ENCODE measurements at regions not wholly inside any gene's neighbourhood (a gene's known extent, or its start where the extent isn't known, plus 50 kb on each side); places are given as distances from the start of the nearest gene placed in this dataset.

DNA sequence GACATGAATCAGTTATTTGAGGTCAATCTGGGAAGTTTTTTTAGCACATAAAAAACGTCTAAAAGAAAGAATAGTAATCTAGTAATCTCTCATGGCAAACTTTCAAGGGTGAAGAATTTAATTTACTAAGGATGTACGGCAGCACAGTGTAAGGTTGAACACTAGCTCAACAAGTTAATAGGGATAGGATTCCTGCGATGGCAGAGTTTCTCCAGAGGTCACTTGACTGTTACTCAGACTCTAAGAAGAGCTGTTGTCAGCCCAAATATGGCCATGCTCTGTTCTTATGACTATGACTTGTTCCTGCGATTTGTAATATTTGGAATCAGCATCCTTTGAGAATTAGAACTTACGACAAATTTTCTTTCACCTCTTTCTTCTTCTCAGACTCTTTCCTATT is 553.3 kb upstream of the TNP1 start:
- CTCF ChIA-PET (ENCODE audit: unreplicated experiment): no interaction called here
- no TSS peak for BruUV-seq (replicated peaks)
- POLR2A ChIA-PET: interaction anchor here (0.6 kb wide), 1 partner anchor 281 kb away, joined by 3 read pairs; no protein-coding TSS in a partner anchor

GRCh38 chr2:217412721-217413120 is 552.9 kb upstream of the TNP1 start:
- Histone ChIP-seq H2AFZ (ENCODE audit: low read length) (no peak overlapping the region), H3K9me3 (ENCODE audit: low read length) (no peaks in the 10 kb centered on the region), H3K4me3 (ENCODE audit: low read depth, low read length, poor library complexity, severe bottlenecking) (no peak overlapping the region), H3K36me3 (ENCODE audit: insufficient read depth, low read length) (no peaks in the 10 kb centered on the region), H3K4me1 (ENCODE audit: insufficient read depth, low read length, poor library complexity, severe bottlenecking) (no peaks in the 10 kb centered on the region), H3K9me2 (ENCODE audit: insufficient read depth, low read length) (no peaks in the 10 kb centered on the region), H4K20me1 (ENCODE audit: insufficient read depth, low read length) (no peaks in the 10 kb centered on the region), H3K27ac (ENCODE audit: low read depth, low read length, poor library complexity, severe bottlenecking) (no peak overlapping the region), H3K4me2 (ENCODE audit: low read length) (no peak overlapping the region), H3K79me2 (ENCODE audit: insufficient read depth, low read depth, low read length) (no peaks in the 10 kb centered on the region)
- intact Hi-C loops (cut with micrococcal nuclease; ENCODE audit: unreplicated experiment): no loop called here
- no peak for TF ChIP-seq EZH2phosphoT487 (IDR thresholded peaks at IDR 0.05; ENCODE audit: borderline replicate concordance, low read depth, low read length)
- TF ChIP-seq, protein P1, sequence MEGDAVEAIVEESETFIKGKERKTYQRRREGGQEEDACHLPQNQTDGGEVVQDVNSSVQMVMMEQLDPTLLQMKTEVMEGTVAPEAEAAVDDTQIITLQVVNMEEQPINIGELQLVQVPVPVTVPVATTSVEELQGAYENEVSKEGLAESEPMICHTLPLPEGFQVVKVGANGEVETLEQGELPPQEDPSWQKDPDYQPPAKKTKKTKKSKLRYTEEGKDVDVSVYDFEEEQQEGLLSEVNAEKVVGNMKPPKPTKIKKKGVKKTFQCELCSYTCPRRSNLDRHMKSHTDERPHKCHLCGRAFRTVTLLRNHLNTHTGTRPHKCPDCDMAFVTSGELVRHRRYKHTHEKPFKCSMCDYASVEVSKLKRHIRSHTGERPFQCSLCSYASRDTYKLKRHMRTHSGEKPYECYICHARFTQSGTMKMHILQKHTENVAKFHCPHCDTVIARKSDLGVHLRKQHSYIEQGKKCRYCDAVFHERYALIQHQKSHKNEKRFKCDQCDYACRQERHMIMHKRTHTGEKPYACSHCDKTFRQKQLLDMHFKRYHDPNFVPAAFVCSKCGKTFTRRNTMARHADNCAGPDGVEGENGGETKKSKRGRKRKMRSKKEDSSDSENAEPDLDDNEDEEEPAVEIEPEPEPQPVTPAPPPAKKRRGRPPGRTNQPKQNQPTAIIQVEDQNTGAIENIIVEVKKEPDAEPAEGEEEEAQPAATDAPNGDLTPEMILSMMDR (conservative IDR thresholded peaks at IDR 0.05; ENCODE audit: low read length): no peak
- CTCF ChIA-PET (ENCODE audit: unreplicated experiment): no interaction called here
- BruUV-seq (replicated peaks): no TSS peak
- POLR2A ChIA-PET: no interaction called here
- DNase-seq (ENCODE audit: low spot score): no peak

More for the DNA sequence above, 553.3 kb upstream of the TNP1 start:
- no peak for DNase-seq (ENCODE audit: low spot score)
- H3K4me1 ChIP-seq (ENCODE audit: insufficient read depth, low read length, poor library complexity, severe bottlenecking): no peaks in the 10 kb centered on the region
- H3K9me3 ChIP-seq (ENCODE audit: low read length): no peaks in the 10 kb centered on the region
- H3K4me2 ChIP-seq (ENCODE audit: low read length): no peak overlapping the region
- no peak overlapping the region for H2AFZ ChIP-seq (ENCODE audit: low read length)
- no peaks in the 10 kb centered on the region for H3K9me2 ChIP-seq (ENCODE audit: insufficient read depth, low read length)
- no peaks in the 10 kb centered on the region for H3K79me2 ChIP-seq (ENCODE audit: insufficient read depth, low read depth, low read length)
- TF ChIP-seq, protein P1 (conservative IDR thresholded peaks at IDR 0.05; ENCODE audit: low read length): no peak
- no peak for TF ChIP-seq EZH2phosphoT487 (IDR thresholded peaks at IDR 0.05; ENCODE audit: borderline replicate concordance, low read depth, low read length)
- no peaks in the 10 kb centered on the region for H4K20me1 ChIP-seq (ENCODE audit: insufficient read depth, low read length)
- H3K36me3 ChIP-seq (ENCODE audit: insufficient read depth, low read length): no peaks in the 10 kb centered on the region
- no peak overlapping the region for H3K27ac ChIP-seq (ENCODE audit: low read depth, low read length, poor library complexity, severe bottlenecking)
- intact Hi-C loops (cut with micrococcal nuclease; ENCODE audit: unreplicated experiment): no loop called here
- H3K4me3 ChIP-seq (ENCODE audit: low read depth, low read length, poor library complexity, severe bottlenecking): no peak overlapping the region

DNA sequence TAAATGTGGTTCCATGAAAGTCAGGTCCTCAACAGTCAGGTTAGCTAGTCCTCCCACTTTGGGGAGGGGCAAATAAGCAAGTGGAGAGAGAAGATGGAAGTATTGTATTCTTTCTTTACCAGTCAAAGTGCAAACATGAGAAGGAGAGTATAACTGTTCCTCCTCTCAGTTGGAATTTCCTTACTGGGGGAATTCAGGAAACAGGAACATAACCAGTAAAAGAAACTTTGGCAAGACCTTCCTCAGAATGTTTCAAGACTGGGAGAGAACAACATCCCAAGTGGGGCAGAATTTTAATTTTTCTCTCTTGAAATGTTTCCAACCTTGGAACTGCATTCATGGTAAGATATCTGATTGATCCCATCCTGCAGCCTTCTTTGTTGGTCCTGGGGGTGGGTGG is 552.4 kb upstream of the TNP1 start:
- Histone ChIP-seq H3K4me3 (ENCODE audit: low read depth, low read length, poor library complexity, severe bottlenecking) (no peak overlapping the region), H3K79me2 (ENCODE audit: insufficient read depth, low read depth, low read length) (no peaks in the 10 kb centered on the region), H3K4me1 (ENCODE audit: insufficient read depth, low read length, poor library complexity, severe bottlenecking) (no peaks in the 10 kb centered on the region), H3K27ac (ENCODE audit: low read depth, low read length, poor library complexity, severe bottlenecking) (no peak overlapping the region), H3K9me3 (ENCODE audit: low read length) (no peaks in the 10 kb centered on the region), H4K20me1 (ENCODE audit: insufficient read depth, low read length) (no peaks in the 10 kb centered on the region), H3K36me3 (ENCODE audit: insufficient read depth, low read length) (no peaks in the 10 kb centered on the region), H2AFZ (ENCODE audit: low read length) (no peak overlapping the region), H3K4me2 (ENCODE audit: low read length) (no peak overlapping the region), H3K9me2 (ENCODE audit: insufficient read depth, low read length) (no peaks in the 10 kb centered on the region)
- no peak for DNase-seq (ENCODE audit: low spot score)
- POLR2A ChIA-PET: no interaction called here
- BruUV-seq (replicated peaks): no TSS peak
- TF ChIP-seq, protein P1 (conservative IDR thresholded peaks at IDR 0.05; ENCODE audit: low read length): no peak
- TF ChIP-seq EZH2phosphoT487 (IDR thresholded peaks at IDR 0.05; ENCODE audit: borderline replicate concordance, low read depth, low read length): no peak
- CTCF ChIA-PET (ENCODE audit: unreplicated experiment): no interaction called here
- intact Hi-C loops (cut with micrococcal nuclease; ENCODE audit: unreplicated experiment): no loop called here
